Brain microvascular endothelial cell (primary cell): ENCODE measurements at regions not wholly inside any gene's neighbourhood (a gene's known extent, or its start where the extent isn't known, plus 50 kb on each side); places are given as distances from the start of the nearest gene placed in this dataset.

Experiments
- DNase-seq: peaks from one replicate; pipeline ENCODE4 v3.0.0-alpha.2; 2020
- H3K27ac ChIP-seq: fragments of 250-450 bp; sonication (Bioruptor Pico); 2 replicates; pipeline ENCODE4 v1.5.1; 2020; ENCODE audit warnings: mild to moderate bottlenecking, moderate library complexity
- H3K27me3 ChIP-seq: fragments of 250-450 bp; sonication (Bioruptor Pico); replicated peaks from 2 replicates; pipeline ENCODE4 v1.5.1; 2020; ENCODE audit warnings: mild to moderate bottlenecking
- H3K36me3 ChIP-seq: fragments of 250-450 bp; sonication (Bioruptor Pico); replicated peaks from 2 replicates; pipeline ENCODE4 v1.5.1; 2020; ENCODE audit warnings: mild to moderate bottlenecking
- H3K4me3 ChIP-seq: 2 replicates; pipeline ENCODE4 v1.5.1; 2011; ENCODE audit warnings: low read depth, mild to moderate bottlenecking, control low read depth, low read length, moderate library complexity
- in situ Hi-C: cut with HindIII; loops from 2 replicates; pipeline ENCODE4 v1.10.0; 2017; ENCODE audit warnings: low sequenced_read_pairs, low pct_ligation_motif_present
- TF ChIP-seq, protein P1 (sequence below): IDR thresholded peaks from 2 replicates; pipeline ENCODE4 v1.5.1; 2011; ENCODE audit warnings: low read depth, mild to moderate bottlenecking, moderate library complexity, low read length, control low read depth, inconsistent platforms; ENCODE audit errors: missing control alignments

DNA sequence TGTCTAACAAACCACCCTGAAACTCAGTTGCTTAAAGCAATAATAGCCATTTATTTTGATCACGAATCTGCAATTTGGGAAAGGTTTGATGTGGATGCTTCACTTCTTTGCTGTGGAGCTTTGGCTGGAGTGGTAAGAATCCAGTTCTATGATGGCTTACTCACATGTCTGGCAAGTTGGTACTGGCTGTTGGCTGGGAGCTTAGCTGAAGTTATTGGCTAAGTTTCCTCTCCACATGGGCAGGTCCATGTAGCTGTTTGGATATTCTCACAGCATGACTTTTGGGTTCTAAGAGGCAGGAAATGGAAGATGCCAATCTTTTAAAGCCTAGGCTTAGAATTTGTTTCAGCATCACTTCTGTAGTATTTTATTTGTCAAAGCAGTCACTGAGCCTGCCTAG is 277.6 kb upstream of the NRP1 start:
- Histone ChIP-seq H3K4me3 (no peak overlapping the region), H3K27me3 (no peaks in the 10 kb centered on the region), H3K27ac (peak overlapping the region; percentile 14), H3K36me3 (no peaks in the 10 kb centered on the region)
- TF ChIP-seq, protein P1, sequence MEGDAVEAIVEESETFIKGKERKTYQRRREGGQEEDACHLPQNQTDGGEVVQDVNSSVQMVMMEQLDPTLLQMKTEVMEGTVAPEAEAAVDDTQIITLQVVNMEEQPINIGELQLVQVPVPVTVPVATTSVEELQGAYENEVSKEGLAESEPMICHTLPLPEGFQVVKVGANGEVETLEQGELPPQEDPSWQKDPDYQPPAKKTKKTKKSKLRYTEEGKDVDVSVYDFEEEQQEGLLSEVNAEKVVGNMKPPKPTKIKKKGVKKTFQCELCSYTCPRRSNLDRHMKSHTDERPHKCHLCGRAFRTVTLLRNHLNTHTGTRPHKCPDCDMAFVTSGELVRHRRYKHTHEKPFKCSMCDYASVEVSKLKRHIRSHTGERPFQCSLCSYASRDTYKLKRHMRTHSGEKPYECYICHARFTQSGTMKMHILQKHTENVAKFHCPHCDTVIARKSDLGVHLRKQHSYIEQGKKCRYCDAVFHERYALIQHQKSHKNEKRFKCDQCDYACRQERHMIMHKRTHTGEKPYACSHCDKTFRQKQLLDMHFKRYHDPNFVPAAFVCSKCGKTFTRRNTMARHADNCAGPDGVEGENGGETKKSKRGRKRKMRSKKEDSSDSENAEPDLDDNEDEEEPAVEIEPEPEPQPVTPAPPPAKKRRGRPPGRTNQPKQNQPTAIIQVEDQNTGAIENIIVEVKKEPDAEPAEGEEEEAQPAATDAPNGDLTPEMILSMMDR = no peak
- peak; percentile 20 for DNase-seq
- in situ Hi-C loops = no loop called here

DNA sequence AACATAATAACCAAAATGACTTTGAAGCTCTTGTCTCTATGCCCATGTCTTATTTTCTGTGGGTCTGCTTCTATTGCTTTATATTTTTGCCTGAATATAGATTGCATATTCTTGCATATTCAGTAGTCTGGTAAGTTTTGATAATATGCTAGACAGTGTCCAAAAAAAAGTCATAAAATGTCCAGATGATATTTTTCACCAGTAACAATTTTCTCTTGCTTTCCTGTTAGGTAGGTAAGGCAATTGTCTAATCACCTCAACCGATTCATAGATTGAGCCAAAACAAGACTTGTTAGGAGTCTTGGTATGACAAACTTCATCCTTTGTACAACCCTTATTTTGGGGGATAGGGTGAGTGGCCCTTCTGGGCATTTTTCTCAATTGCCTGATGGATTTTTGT is 277.0 kb upstream of the NRP1 start:
- in situ Hi-C loops = no loop called here
- DNase-seq = no peak
- Histone ChIP-seq H3K4me3 (no peak overlapping the region), H3K27me3 (no peaks in the 10 kb centered on the region), H3K27ac (no peak overlapping the region), H3K36me3 (no peaks in the 10 kb centered on the region)
- TF ChIP-seq, protein P1 = no peak

DNA sequence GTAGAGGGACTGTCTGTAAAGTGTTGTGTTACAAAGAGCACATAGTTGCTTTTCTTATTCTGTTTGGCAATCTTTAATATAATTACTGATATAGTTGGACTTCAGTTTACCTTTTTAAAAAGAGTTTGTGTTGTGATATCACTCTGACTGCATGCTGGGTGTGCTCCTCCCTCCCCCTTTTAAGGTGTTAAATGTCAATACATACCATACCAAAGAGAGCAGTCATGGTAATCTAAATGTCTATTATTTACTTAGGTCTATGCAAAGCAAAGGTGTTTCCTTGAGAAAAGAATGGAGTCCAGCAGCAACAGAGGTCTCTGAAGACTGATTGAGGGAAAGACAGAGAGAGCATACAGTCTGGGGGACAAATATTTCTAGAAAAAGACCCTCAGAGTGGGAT is 275.1 kb upstream of the NRP1 start:
- in situ Hi-C loops = no loop called here
- no peak for DNase-seq
- Histone ChIP-seq H3K27me3 (no peaks in the 10 kb centered on the region), H3K36me3 (no peaks in the 10 kb centered on the region), H3K27ac (no peak overlapping the region), H3K4me3 (no peak overlapping the region)
- TF ChIP-seq, protein P1 = no peak

DNA sequence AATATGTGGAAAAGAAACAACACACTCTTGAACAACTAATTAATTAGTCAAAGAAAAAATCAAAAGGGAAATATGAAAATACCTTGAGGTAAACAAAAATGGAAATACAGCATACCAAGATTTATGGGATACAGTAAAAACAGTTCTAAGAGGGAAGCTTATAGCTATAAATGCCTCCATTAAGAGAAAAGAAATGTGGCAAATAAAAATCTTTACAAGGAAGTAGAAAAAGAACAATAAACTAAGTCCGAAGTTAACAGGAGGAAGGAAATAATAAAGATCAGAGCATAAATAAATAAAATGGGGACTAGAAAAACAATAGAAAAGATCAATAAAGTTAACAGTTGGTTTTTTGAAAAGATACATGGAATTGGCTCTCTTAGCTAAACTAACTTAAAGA is 267.8 kb upstream of the NRP1 start:
- Histone ChIP-seq H3K4me3 (no peak overlapping the region), H3K27me3 (no peaks in the 10 kb centered on the region), H3K36me3 (no peaks in the 10 kb centered on the region), H3K27ac (no peak overlapping the region)
- no peak for DNase-seq
- TF ChIP-seq, protein P1 = no peak
- in situ Hi-C loops = no loop called here

DNA sequence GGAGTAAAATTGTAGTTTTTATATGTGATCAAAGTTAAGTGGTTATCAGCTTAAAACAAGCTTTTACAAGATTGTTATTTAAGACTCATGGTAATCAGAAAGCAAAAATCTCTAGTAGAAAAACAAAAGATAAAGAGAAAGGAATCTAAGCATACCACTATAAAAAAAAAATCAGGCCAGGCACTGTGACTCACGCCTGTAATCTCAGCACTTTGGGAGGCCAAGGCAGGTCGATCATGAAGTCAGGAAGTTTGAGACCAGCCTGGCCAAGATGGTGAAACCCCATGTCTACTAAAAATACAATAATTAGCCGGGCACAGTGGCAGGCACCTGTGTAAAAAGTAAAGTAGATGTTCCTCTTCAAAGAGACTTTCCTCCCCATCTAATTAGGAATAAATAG is 265.9 kb upstream of the NRP1 start:
- DNase-seq = peak; percentile 54

DNA sequence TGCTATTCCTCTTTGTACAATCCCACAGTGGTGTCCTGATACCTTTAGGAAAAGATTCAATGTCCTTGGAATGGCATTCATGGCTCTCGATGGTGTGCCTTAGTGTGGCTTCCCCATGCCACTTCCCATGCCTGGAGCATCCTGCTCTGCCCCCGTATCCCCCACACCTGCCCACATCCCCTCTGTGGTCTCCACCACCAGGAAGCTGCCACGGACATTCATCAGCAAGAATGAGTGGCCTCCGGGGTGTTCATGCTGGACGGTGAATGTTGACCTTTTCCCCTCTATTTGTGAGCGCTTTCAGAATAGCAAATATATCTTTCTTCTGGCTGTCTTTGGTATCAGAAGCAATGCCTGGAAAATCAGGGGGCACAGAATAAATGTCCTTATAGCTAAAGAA is 262.0 kb upstream of the NRP1 start:
- Histone ChIP-seq H3K36me3 (no peaks in the 10 kb centered on the region), H3K27ac (no peak overlapping the region), H3K27me3 (no peaks in the 10 kb centered on the region), H3K4me3 (no peak overlapping the region)
- in situ Hi-C loops = no loop called here
- DNase-seq = no peak
- TF ChIP-seq, protein P1 = no peak

More for the DNA sequence above, 265.9 kb upstream of the NRP1 start:
- Histone ChIP-seq H3K27ac (no peak overlapping the region), H3K36me3 (no peaks in the 10 kb centered on the region), H3K4me3 (no peak overlapping the region), H3K27me3 (no peaks in the 10 kb centered on the region)
- TF ChIP-seq, protein P1 = no peak
- in situ Hi-C loops = no loop called here
